ENCODE measurements at regions not wholly inside any gene's neighbourhood (a gene's known extent, or its start where the extent isn't known, plus 50 kb on each side); places are given as distances from the start of the nearest gene placed in this dataset.

DNA sequence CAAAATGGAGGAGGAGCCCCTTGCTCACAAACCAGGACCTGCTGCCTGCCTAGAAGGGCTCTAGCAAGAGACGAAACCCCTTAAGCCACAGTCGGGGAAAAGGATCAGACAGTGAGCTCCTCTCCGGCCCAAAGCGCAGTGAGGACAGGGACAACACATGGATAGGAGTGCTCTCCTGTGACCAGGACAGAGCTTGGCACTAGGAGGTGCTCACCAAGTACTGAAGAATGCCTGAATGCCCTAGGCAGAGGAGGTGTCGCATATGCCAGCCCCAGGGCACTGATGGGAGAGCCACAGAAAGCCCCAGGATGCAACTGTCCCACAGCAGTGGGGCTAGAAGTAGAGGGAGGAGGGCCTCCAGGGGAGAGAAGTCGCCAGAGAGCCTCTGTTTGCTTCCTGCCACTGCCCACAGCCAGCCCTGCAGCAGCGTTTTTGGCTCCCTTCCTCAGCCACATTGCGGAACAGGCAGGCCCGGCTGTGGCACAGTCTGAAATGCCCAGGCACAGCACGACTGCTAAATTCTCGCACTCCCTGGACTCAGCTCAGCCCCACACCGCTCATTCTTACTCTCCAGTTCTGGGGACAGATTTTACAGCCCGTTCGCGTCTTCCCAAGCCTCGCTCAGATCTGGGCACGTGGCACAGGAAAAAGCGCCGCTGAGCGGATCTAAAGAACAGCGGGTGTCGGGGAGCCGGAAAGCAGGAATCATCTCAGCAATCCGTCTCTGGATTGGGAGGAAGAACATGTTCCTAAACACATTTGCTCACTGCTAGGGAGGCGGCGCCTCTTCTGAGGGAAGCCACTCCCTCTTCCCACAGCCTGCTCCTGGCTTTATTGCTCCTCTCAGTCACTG is 98.7 kb upstream of the POU3F3 start:
- TF ChIP-seq, protein P1, sequence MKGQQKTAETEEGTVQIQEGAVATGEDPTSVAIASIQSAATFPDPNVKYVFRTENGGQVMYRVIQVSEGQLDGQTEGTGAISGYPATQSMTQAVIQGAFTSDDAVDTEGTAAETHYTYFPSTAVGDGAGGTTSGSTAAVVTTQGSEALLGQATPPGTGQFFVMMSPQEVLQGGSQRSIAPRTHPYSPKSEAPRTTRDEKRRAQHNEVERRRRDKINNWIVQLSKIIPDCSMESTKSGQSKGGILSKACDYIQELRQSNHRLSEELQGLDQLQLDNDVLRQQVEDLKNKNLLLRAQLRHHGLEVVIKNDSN (IDR thresholded peaks at IDR 0.05; ENCODE audit: borderline replicate concordance, low read depth), result no peak
- TF ChIP-seq RCOR1 (IDR thresholded peaks at IDR 0.05; ENCODE audit: low read length), result no peak
- TF ChIP-seq EZH2phosphoT487 (IDR thresholded peaks at IDR 0.05; ENCODE audit: borderline replicate concordance, low read depth), result no peak
- no peak for TF ChIP-seq RAD21 (IDR thresholded peaks at IDR 0.05; ENCODE audit: low read length)
- TF ChIP-seq RXRA (IDR thresholded peaks at IDR 0.05; ENCODE audit: borderline replicate concordance, low read depth), result no peak
- TF ChIP-seq JUND (IDR thresholded peaks at IDR 0.05), result no peak
- TF ChIP-seq, protein P2, sequence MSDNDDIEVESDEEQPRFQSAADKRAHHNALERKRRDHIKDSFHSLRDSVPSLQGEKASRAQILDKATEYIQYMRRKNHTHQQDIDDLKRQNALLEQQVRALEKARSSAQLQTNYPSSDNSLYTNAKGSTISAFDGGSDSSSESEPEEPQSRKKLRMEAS (IDR thresholded peaks at IDR 0.05; ENCODE audit: low read depth), result no peak
- TF ChIP-seq YY1 (IDR thresholded peaks at IDR 0.05; ENCODE audit: low read depth), result no peak
- no peak for TF ChIP-seq SMC3 (IDR thresholded peaks at IDR 0.05; ENCODE audit: low read depth, low read length)
- TF ChIP-seq SIN3A (IDR thresholded peaks at IDR 0.05; ENCODE audit: borderline replicate concordance, low read depth, low read length), result no peak
- no peak for TF ChIP-seq MXI1 (IDR thresholded peaks at IDR 0.05; ENCODE audit: low read depth, low read length)
- no peak for TF ChIP-seq TCF12 (IDR thresholded peaks at IDR 0.05)
- TF ChIP-seq FOSL2 (IDR thresholded peaks at IDR 0.05; ENCODE audit: borderline replicate concordance, low read depth), result no peak
- TF ChIP-seq CHD2 (IDR thresholded peaks at IDR 0.05; ENCODE audit: low read length, partially characterized antibody), result no peak
- no peak for TF ChIP-seq ZBTB33 (IDR thresholded peaks at IDR 0.05; ENCODE audit: borderline replicate concordance, low read depth)
- no peak for TF ChIP-seq ELF1 (IDR thresholded peaks at IDR 0.05)
- TF ChIP-seq TAF1 (IDR thresholded peaks at IDR 0.05; ENCODE audit: borderline replicate concordance, low read depth, low read length), result no peak
- no peak for TF ChIP-seq NFIC (IDR thresholded peaks at IDR 0.05; ENCODE audit: borderline replicate concordance)
- CTCF ChIA-PET, result interaction anchor here (1.0 kb wide), 1 partner anchor 53 kb away, joined by 3 read pairs; no protein-coding TSS in a partner anchor
- Histone ChIP-seq H3K4me1 (ENCODE audit: control insufficient read depth in 1 of 2, insufficient read depth in 2 of 2, low read depth in 1 of 2, low read length in 1 of 2) (no peaks in the 10 kb centered on the region; a peak in 1 of 4 replicates), H3K4me2 (no peak overlapping the region), H3K79me2 (ENCODE audit: insufficient read depth) (no peaks in the 10 kb centered on the region), H3K4me3 (ENCODE audit: low read depth in 2 of 2, low read length in 1 of 2) (no peak overlapping the region), H4K20me1 (ENCODE audit: insufficient read depth) (no peaks in the 10 kb centered on the region), H3K9me3 (no peaks in the 10 kb centered on the region), H3K9ac (no peak overlapping the region), H3F3A (replicated peaks; ENCODE audit: insufficient read depth) (no peaks in the 10 kb centered on the region), H3K27ac (ENCODE audit: low read depth in 2 of 2, low read length in 1 of 2) (no peak overlapping the region), H2AFZ (ENCODE audit: low read depth) (no peak overlapping the region), H3K27me3 (ENCODE audit: insufficient read depth) (no peaks in the 10 kb centered on the region), H3K36me3 (replicated peaks in 1 of 2; ENCODE audit: control insufficient read depth in 1 of 2, insufficient read depth in 2 of 2, low read length in 1 of 2) (no peaks in the 10 kb centered on the region), H3K9me2 (no peaks in the 10 kb centered on the region)
- no peak for DNase-seq
- WGBS (ENCODE audit: low lambda C conversion rate), result 65% methylated on average over 20 of the region's 26 CpGs
- POLR2A ChIA-PET, result interaction anchor here (0.9 kb wide), 1 partner anchor 9 kb away, joined by 4 read pairs; no protein-coding TSS in a partner anchor
